Liver (tissue), 8 donors: ENCODE measurements at regions not wholly inside any gene's neighbourhood (a gene's known extent, or its start where the extent isn't known, plus 50 kb on each side); places are given as distances from the start of the nearest gene placed in this dataset.

ENCODE experiments used
- DNase-seq: peaks from one replicate; pipeline ENCODE4 v3.0.0-alpha.2; 2017; ENCODE audit warnings: low spot score
- H3K27ac ChIP-seq, 2 donors: one replicate each; pipeline ENCODE4 v1.7.0; 2013; ENCODE audit warnings: inconsistent platforms in 2 of 2, low read length in 2 of 2, control low read depth in 1 of 2, low read depth in 1 of 2, mild to moderate bottlenecking in 1 of 2
- H3K27me3 ChIP-seq, 4 donors: one replicate each; pipeline versions ENCODE4 v1.6.1 to v1.7.0; 2013; ENCODE audit warnings: low read length in 3 of 4, inconsistent platforms in 1 of 4, mild to moderate bottlenecking in 1 of 4, moderate library complexity in 1 of 4; ENCODE audit not compliant: control insufficient read depth in 4 of 4, insufficient read depth in 4 of 4
- H3K36me3 ChIP-seq, 4 donors: one replicate each; pipeline versions ENCODE4 v1.6.1 to v1.7.0; 2013; ENCODE audit warnings: low read length in 3 of 4, mild to moderate bottlenecking in 3 of 4, low read depth in 1 of 4, moderate library complexity in 1 of 4; ENCODE audit not compliant: control insufficient read depth in 4 of 4, insufficient read depth in 3 of 4
- H3K4me1 ChIP-seq, 4 donors: one replicate each; pipeline versions ENCODE4 v1.6.1 to v1.7.0; 2013; ENCODE audit warnings: low read length in 3 of 4, mild to moderate bottlenecking in 3 of 4, moderate library complexity in 1 of 4; ENCODE audit not compliant: control insufficient read depth in 4 of 4, insufficient read depth in 4 of 4
- H3K4me3 ChIP-seq, 3 donors: one replicate each; pipeline versions ENCODE4 v1.6.1 to v1.7.0; 2013; ENCODE audit warnings: low read length in 3 of 3, control low read depth in 1 of 3, low read depth in 1 of 3, mild to moderate bottlenecking in 1 of 3
- H3K9ac ChIP-seq, 2 donors: one replicate each; pipeline ENCODE4 v1.7.0; 2013; ENCODE audit warnings: low read length in 2 of 2, mild to moderate bottlenecking in 2 of 2, moderate library complexity in 2 of 2, control low read depth in 1 of 2, low read depth in 1 of 2
- H3K9me3 ChIP-seq, 4 donors: one replicate each; pipeline versions ENCODE4 v1.6.1 to v1.7.0; 2013; ENCODE audit warnings: low read length in 3 of 4; ENCODE audit not compliant: control insufficient read depth in 4 of 4
- ATF3 ChIP-seq: IDR thresholded peaks from 2 replicates; pipeline ENCODE4 v1.6.1; 2016; ENCODE audit warnings: antibody characterized with exemption
- CTCF ChIP-seq: fragments of 150-350 bp; IDR thresholded peaks from 2 replicates; pipeline ENCODE4 v1.5.1; 2017; ENCODE audit warnings: improper control_type of control experiment, low read depth, low read length; ENCODE audit not compliant: missing input control
- EGR1 ChIP-seq, 2 donors: IDR thresholded peaks; 2 replicates each; pipeline ENCODE4 v1.6.1; 2016 to 2018; ENCODE audit warnings: antibody characterized with exemption in 2 of 2, low read depth in 2 of 2
- FOXA1 ChIP-seq: IDR thresholded peaks from 2 replicates; pipeline ENCODE4 v1.6.1; 2016; ENCODE audit warnings: antibody characterized with exemption
- FOXA2 ChIP-seq: IDR thresholded peaks from 2 replicates; pipeline ENCODE4 v1.6.1; 2016; ENCODE audit warnings: antibody characterized with exemption
- GABPA ChIP-seq, 2 donors: IDR thresholded peaks in 1 of 2; conservative IDR thresholded peaks in 1 of 2; 2 replicates each; pipeline ENCODE4 v1.6.1; 2016; ENCODE audit warnings: antibody characterized with exemption in 2 of 2, mild to moderate bottlenecking in 1 of 2, moderate library complexity in 1 of 2
- HNF4A ChIP-seq, 2 donors: conservative IDR thresholded peaks; 2 replicates each; pipeline ENCODE4 v1.6.1; 2016; ENCODE audit warnings: antibody characterized with exemption in 2 of 2, mild to moderate bottlenecking in 2 of 2
- HNF4G ChIP-seq: IDR thresholded peaks from 2 replicates; pipeline ENCODE4 v1.6.1; 2016; ENCODE audit warnings: antibody characterized with exemption
- JUND ChIP-seq, 2 donors: IDR thresholded peaks; 2 replicates each; pipeline ENCODE4 v1.6.1; 2016; ENCODE audit warnings: antibody characterized with exemption in 2 of 2
- MAX ChIP-seq: IDR thresholded peaks from 2 replicates; pipeline ENCODE4 v1.6.1; 2016; ENCODE audit warnings: antibody characterized with exemption
- NR2F2 ChIP-seq: IDR thresholded peaks from 2 replicates; pipeline ENCODE4 v1.6.1; 2016; ENCODE audit warnings: antibody characterized with exemption
- RAD21 ChIP-seq, 2 donors: IDR thresholded peaks; 2 replicates each; pipeline ENCODE4 v1.6.1; 2016; ENCODE audit warnings: antibody characterized with exemption in 2 of 2, mild to moderate bottlenecking in 2 of 2
- REST ChIP-seq: IDR thresholded peaks from 2 replicates; pipeline ENCODE4 v1.6.1; 2016; ENCODE audit warnings: antibody characterized with exemption, mild to moderate bottlenecking
- RXRA ChIP-seq, 2 donors: IDR thresholded peaks; 2 replicates each; pipeline ENCODE4 v1.6.1; 2017 to 2018; ENCODE audit warnings: antibody characterized with exemption in 2 of 2, mild to moderate bottlenecking in 1 of 2
- SP1 ChIP-seq: IDR thresholded peaks from 2 replicates; pipeline ENCODE4 v1.6.1; 2018; ENCODE audit warnings: antibody characterized with exemption, mild to moderate bottlenecking
- TAF1 ChIP-seq: conservative IDR thresholded peaks from 2 replicates; pipeline ENCODE4 v1.6.1; 2016; ENCODE audit warnings: antibody characterized with exemption, mild to moderate bottlenecking
- YY1 ChIP-seq: IDR thresholded peaks from 2 replicates; pipeline ENCODE4 v1.6.1; 2016; ENCODE audit warnings: antibody characterized with exemption, mild to moderate bottlenecking
- ZBTB33 ChIP-seq: IDR thresholded peaks from 2 replicates; pipeline ENCODE4 v1.6.1; 2016; ENCODE audit warnings: antibody characterized with exemption
- WGBS: extraction: QIAGEN DNeasy Blood & Tissue Kit; methylation state at CpG from one replicate; pipeline ENCODE4 v1.1.7; 2013; 5-methylcytosine and 5-hydroxymethylcytosine counted together
- donor health status: healthy.
- donor health status: healthy.
- donor health status: healthy.
- donor health status: healthy.
- donor health status: healthy.

GRCh38 chr10:30256084-30256483 is 93.0 kb downstream of the MTPAP start:
- no peaks in the 10 kb centered on the region for H3K36me3 ChIP-seq
- no peak for DNase-seq
- H3K27ac ChIP-seq = no peak overlapping the region
- H3K27me3 ChIP-seq = no peaks in the 10 kb centered on the region
- H3K9me3 ChIP-seq = peaks cover 0 to 8% (median 2%) of the 10 kb centered on the region in 4 donors
- no peak overlapping the region for H3K9ac ChIP-seq
- TF ChIP-seq EGR1 (IDR thresholded peaks at IDR 0.05; ENCODE audit: low read depth in 2 of 2) = no peak
- no peak for TF ChIP-seq GABPA (IDR thresholded peaks at IDR 0.05 in 1 of 2, conservative IDR thresholded peaks at IDR 0.05 in 1 of 2)
- no peak for TF ChIP-seq CTCF
- TF ChIP-seq FOXA2 = no peak
- TF ChIP-seq MAX = no peak
- no peak for TF ChIP-seq SP1
- no peak for TF ChIP-seq NR2F2
- TF ChIP-seq HNF4G = no peak
- TF ChIP-seq TAF1 = no peak
- TF ChIP-seq RXRA (IDR thresholded peaks at IDR 0.05) = no peak
- TF ChIP-seq JUND (IDR thresholded peaks at IDR 0.05) = no peak
- no peak for TF ChIP-seq ZBTB33
- TF ChIP-seq REST = no peak
- TF ChIP-seq RAD21 (IDR thresholded peaks at IDR 0.05) = no peak
- no peak for TF ChIP-seq FOXA1
- no peak for TF ChIP-seq HNF4A (conservative IDR thresholded peaks at IDR 0.05)
- TF ChIP-seq ATF3 = no peak
- no peak for TF ChIP-seq YY1
- H3K4me3 ChIP-seq = no peak overlapping the region
- WGBS = 82% methylated on average over 1 of the region's 1 CpG
- no peaks in the 10 kb centered on the region for H3K4me1 ChIP-seq
